ENCODE measurements at regions not wholly inside any gene's neighbourhood (a gene's known extent, or its start where the extent isn't known, plus 50 kb on each side); places are given as distances from the start of the nearest gene placed in this dataset.

DNA sequence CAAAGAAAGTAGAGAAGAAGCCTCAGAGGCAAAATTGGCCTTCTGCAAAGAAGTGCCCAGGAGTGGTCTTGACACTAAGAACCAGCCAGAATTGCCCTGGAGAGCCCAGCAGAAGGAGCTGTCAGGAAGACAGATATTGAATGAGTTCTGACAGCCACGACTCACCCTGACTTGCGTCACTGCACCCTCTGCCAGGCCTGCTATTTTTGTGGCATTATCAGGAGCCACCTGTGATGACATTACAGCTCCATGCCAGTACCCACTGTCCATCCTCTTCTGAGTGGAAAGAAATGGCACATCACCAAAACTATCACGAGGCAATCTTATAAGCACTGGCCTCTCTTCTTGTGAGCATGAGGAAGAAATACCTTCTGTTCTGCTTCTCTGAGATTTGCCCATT is 67.7 kb downstream of the SMIM20 start (continued):
- TF ChIP-seq CHD7 (IDR thresholded peaks at IDR 0.05; ENCODE audit: insufficient replicate concordance, low read length) (no peak), TCF12 (IDR thresholded peaks at IDR 0.05; ENCODE audit: low read depth, low read length) (no peak), E2F6 (IDR thresholded peaks at IDR 0.05) (no peak), CBX5 (IDR thresholded peaks at IDR 0.05; ENCODE audit: low read depth, low read length) (no peak), RNF2 (IDR thresholded peaks at IDR 0.05; ENCODE audit: borderline replicate concordance, low read depth, low read length, missing control alignments, poor library complexity, severe bottlenecking) (no peak), BACH1 (IDR thresholded peaks at IDR 0.05; ENCODE audit: low read length) (no peak), RBBP5 (IDR thresholded peaks at IDR 0.05; ENCODE audit: borderline replicate concordance, low read depth, low read length) (no peak), POLR2A (IDR thresholded peaks at IDR 0.05; ENCODE audit: control extremely low read depth in 1 of 2, low read depth in 2 of 2, low read length in 2 of 2) (no peak), RXRA (IDR thresholded peaks at IDR 0.05; ENCODE audit: insufficient read depth, low read depth, low read length) (no peak), MAFK (IDR thresholded peaks at IDR 0.05; ENCODE audit: low read depth, low read length) (no peak)

All from H1 (cell line).